ENCODE measurements at regions not wholly inside any gene's neighbourhood (a gene's known extent, or its start where the extent isn't known, plus 50 kb on each side); places are given as distances from the start of the nearest gene placed in this dataset.
A peak's percentile ranks its signal among the peaks of the same experiment; 100 is the strongest.

- Histone ChIP-seq H3K36me3 (ENCODE audit: control insufficient read depth in 2 of 2, insufficient read depth in 1 of 2, low read length in 2 of 2) (no peaks in the 10 kb centered on the region), H3K4me3 (ENCODE audit: low read depth, low read length) (no peak overlapping the region), H3K9me3 (ENCODE audit: control insufficient read depth, insufficient read depth, low read depth, low read length) (no peaks in the 10 kb centered on the region; the same call in 1 of the 2 replicates), H3K27ac (ENCODE audit: extremely low read depth, low read depth, low read length) (no peak overlapping the region), H3K4me1 (ENCODE audit: control insufficient read depth, insufficient read depth, low read length) (peaks cover 17% of the 10 kb centered on the region)
- ChIA-PET POLR2A (no interaction called here), CTCF (no interaction called here)
- TF ChIP-seq HOXC10 (CRISPR knock-in tag; IDR thresholded peaks at IDR 0.05) (no peak), ZNF433 (tag by site-specific recombination; IDR thresholded peaks at IDR 0.05; ENCODE audit: low read depth) (no peak), ZNF76 (tag by site-specific recombination; IDR thresholded peaks at IDR 0.05; ENCODE audit: borderline replicate concordance, low read depth) (no peak)
- TF ChIP-seq, protein P1, sequence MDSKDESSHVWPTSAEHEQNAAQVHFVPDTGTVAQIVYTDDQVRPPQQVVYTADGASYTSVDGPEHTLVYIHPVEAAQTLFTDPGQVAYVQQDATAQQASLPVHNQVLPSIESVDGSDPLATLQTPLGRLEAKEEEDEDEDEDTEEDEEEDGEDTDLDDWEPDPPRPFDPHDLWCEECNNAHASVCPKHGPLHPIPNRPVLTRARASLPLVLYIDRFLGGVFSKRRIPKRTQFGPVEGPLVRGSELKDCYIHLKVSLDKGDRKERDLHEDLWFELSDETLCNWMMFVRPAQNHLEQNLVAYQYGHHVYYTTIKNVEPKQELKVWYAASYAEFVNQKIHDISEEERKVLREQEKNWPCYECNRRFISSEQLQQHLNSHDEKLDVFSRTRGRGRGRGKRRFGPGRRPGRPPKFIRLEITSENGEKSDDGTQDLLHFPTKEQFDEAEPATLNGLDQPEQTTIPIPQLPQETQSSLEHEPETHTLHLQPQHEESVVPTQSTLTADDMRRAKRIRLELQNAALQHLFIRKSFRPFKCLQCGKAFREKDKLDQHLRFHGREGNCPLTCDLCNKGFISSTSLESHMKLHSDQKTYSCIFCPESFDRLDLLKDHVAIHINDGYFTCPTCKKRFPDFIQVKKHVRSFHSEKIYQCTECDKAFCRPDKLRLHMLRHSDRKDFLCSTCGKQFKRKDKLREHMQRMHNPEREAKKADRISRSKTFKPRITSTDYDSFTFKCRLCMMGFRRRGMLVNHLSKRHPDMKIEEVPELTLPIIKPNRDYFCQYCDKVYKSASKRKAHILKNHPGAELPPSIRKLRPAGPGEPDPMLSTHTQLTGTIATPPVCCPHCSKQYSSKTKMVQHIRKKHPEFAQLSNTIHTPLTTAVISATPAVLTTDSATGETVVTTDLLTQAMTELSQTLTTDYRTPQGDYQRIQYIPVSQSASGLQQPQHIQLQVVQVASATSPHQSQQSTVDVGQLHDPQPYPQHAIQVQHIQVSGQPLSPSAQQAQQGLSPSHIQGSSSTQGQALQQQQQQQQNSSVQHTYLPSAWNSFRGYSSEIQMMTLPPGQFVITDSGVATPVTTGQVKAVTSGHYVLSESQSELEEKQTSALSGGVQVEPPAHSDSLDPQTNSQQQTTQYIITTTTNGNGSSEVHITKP (tag by site-specific recombination; IDR thresholded peaks at IDR 0.05) = 0 out of 2 replicates have a peak, but pooled peaks have one; percentile 9
Observed at GRCh38 chr18:45503990-45504389, 111.3 kb upstream of the SLC14A2 start.

DNA sequence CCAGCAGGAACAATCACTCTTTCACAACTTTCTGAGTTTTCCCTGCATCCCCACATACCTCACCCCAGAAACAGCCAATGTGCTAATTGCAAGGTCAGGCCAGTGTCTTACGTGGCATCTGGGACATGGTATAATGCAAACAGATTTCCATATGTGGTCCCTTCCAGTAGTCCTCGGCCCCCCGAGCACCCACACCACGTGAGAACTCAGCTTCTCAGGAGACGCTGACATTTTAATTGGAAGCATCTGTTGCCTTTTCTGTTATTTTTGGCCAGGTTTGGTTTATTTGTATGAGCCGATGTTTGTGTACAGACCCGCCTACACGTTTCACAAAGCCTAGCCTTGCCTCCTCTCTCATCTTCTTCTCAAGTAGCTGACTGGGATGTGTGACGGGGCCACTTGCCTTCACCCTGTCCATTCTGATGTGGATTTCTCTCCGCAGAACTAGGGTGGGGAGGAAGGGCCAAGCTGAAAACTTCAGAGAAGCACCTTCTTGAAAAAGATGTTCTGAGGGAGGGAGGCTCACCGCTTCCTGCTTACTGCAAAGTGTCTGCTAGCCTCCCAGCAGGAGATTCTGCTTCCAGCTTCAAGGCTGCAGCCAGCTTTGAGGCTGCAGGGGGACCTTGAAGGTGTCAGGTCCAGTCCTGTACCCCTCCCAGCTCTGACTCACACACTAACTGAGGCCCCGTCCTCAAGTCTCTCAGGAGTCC, 109.6 kb upstream of the SLC14A2 start:
- TF ChIP-seq REST (tag by site-specific recombination; IDR thresholded peaks at IDR 0.05) (no peak), ZNF768 (tag by site-specific recombination; IDR thresholded peaks at IDR 0.05) (no peak), ZNF843 (tag by site-specific recombination; IDR thresholded peaks at IDR 0.05) (no peak), ZNF311 (tag by site-specific recombination; IDR thresholded peaks at IDR 0.05; ENCODE audit: borderline replicate concordance) (no peak), BCL11B (tag by site-specific recombination; IDR thresholded peaks at IDR 0.05; ENCODE audit: low read depth) (no peak), ZNF24 (tag by site-specific recombination; IDR thresholded peaks at IDR 0.05) (no peak), ZNF654 (tag by site-specific recombination; IDR thresholded peaks at IDR 0.05; ENCODE audit: low read depth) (no peak), ZFHX2 (tag by site-specific recombination; conservative IDR thresholded peaks at IDR 0.05) (peak; percentile 58)
- peaks cover 17% of the 10 kb centered on the region for H3K4me1 ChIP-seq (ENCODE audit: control insufficient read depth, insufficient read depth, low read length)
- H3K9me3 ChIP-seq (ENCODE audit: control insufficient read depth, insufficient read depth, low read depth, low read length) = no peaks in the 10 kb centered on the region; the same call in 1 of the 2 replicates
- CTCF ChIA-PET = no interaction called here
- H3K36me3 ChIP-seq (ENCODE audit: control insufficient read depth in 2 of 2, insufficient read depth in 1 of 2, low read length in 2 of 2) = no peaks in the 10 kb centered on the region
- no peak overlapping the region for H3K4me3 ChIP-seq (ENCODE audit: low read depth, low read length)
- POLR2A ChIA-PET = no interaction called here
- no peak overlapping the region for H3K27ac ChIP-seq (ENCODE audit: extremely low read depth, low read depth, low read length)

- Histone ChIP-seq H3K4me1 (ENCODE audit: control insufficient read depth, insufficient read depth, low read length) (peaks cover 17% of the 10 kb centered on the region), H3K36me3 (ENCODE audit: control insufficient read depth in 2 of 2, insufficient read depth in 1 of 2, low read length in 2 of 2) (no peaks in the 10 kb centered on the region), H3K9me3 (ENCODE audit: control insufficient read depth, insufficient read depth, low read depth, low read length) (no peaks in the 10 kb centered on the region; the same call in 1 of the 2 replicates), H3K4me3 (ENCODE audit: low read depth, low read length) (no peak overlapping the region), H3K27ac (ENCODE audit: extremely low read depth, low read depth, low read length) (no peak overlapping the region)
- TF ChIP-seq ZNF366 (tag by site-specific recombination; conservative IDR thresholded peaks at IDR 0.05) = no peak
- TF ChIP-seq, protein P2, sequence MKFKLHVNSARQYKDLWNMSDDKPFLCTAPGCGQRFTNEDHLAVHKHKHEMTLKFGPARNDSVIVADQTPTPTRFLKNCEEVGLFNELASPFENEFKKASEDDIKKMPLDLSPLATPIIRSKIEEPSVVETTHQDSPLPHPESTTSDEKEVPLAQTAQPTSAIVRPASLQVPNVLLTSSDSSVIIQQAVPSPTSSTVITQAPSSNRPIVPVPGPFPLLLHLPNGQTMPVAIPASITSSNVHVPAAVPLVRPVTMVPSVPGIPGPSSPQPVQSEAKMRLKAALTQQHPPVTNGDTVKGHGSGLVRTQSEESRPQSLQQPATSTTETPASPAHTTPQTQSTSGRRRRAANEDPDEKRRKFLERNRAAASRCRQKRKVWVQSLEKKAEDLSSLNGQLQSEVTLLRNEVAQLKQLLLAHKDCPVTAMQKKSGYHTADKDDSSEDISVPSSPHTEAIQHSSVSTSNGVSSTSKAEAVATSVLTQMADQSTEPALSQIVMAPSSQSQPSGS (tag by site-specific recombination; IDR thresholded peaks at IDR 0.05; ENCODE audit: low read depth) = 0 out of 2 replicates have a peak, but pooled peaks have one; percentile 30
- TF ChIP-seq, protein P1 (tag by site-specific recombination; IDR thresholded peaks at IDR 0.05) = no peak
- no peak for TF ChIP-seq ZBTB7A (tag by site-specific recombination; IDR thresholded peaks at IDR 0.05; ENCODE audit: low read depth)
- no peak for TF ChIP-seq ZNF514 (tag by site-specific recombination; IDR thresholded peaks at IDR 0.05)
- no peak for TF ChIP-seq ZNF266 (tag by site-specific recombination; IDR thresholded peaks at IDR 0.05; ENCODE audit: low read depth)
- TF ChIP-seq REPIN1 (tag by site-specific recombination; IDR thresholded peaks at IDR 0.05; ENCODE audit: low read depth) = no peak
- POLR2A ChIA-PET = no interaction called here
- CTCF ChIA-PET = no interaction called here
Observed at GRCh38 chr18:45506951-45507350, 108.3 kb upstream of the SLC14A2 start.

Measured in HEK293 (cell line).